RWPE2 (cell line): ENCODE measurements at regions not wholly inside any gene's neighbourhood (a gene's known extent, or its start where the extent isn't known, plus 50 kb on each side); places are given as distances from the start of the nearest gene placed in this dataset.

Experiments
- ATAC-seq: fragments of 200-7000 bp; cut with Tn5 transposase; 3 replicates; pipeline ENCODE4 v1.9.1; 2021; ENCODE audit warnings: low read depth
- DNase-seq: peaks from one replicate; pipeline ENCODE4 v3.0.0-alpha.2; 2020; ENCODE audit warnings: low spot score
- H3K27ac ChIP-seq: fragments of 450-650 bp; 2 replicates; pipeline ENCODE4 v1.5.1; 2017; ENCODE audit warnings: mild to moderate bottlenecking; ENCODE audit not compliant: poor library complexity, severe bottlenecking
- H3K27me3 ChIP-seq: fragments of 250-450 bp; sonication (Bioruptor Pico); 2 replicates; pipeline ENCODE4 v1.5.1; 2021; ENCODE audit warnings: mild to moderate bottlenecking, moderate library complexity; ENCODE audit not compliant: insufficient read depth, poor library complexity, severe bottlenecking
- H3K36me3 ChIP-seq: fragments of 250-450 bp; sonication (Bioruptor Pico); 2 replicates; pipeline ENCODE4 v1.5.1; 2020; ENCODE audit warnings: low read depth, mild to moderate bottlenecking, moderate library complexity
- H3K4me1 ChIP-seq: fragments of 250-450 bp; sonication (Bioruptor Pico); 2 replicates; pipeline ENCODE4 v1.5.1; 2021; ENCODE audit warnings: mild to moderate bottlenecking, moderate library complexity; ENCODE audit not compliant: insufficient read depth, poor library complexity, severe bottlenecking
- H3K4me3 ChIP-seq: fragments of 250-450 bp; sonication (Bioruptor Pico); 2 replicates; pipeline ENCODE4 v1.5.1; 2021; ENCODE audit warnings: mild to moderate bottlenecking, moderate library complexity; ENCODE audit not compliant: severe bottlenecking
- H3K9me3 ChIP-seq: fragments of 250-450 bp; sonication (Bioruptor Pico); 2 replicates; pipeline ENCODE4 v1.5.1; 2021; ENCODE audit warnings: mild to moderate bottlenecking, moderate library complexity; ENCODE audit not compliant: severe bottlenecking
- TF ChIP-seq, protein P1 (sequence below): fragments of 450-650 bp; IDR thresholded peaks from one replicate; pipeline ENCODE4 v1.5.1; 2017; ENCODE audit warnings: mild to moderate bottlenecking, moderate library complexity; ENCODE audit not compliant: poor library complexity, severe bottlenecking

DNA sequence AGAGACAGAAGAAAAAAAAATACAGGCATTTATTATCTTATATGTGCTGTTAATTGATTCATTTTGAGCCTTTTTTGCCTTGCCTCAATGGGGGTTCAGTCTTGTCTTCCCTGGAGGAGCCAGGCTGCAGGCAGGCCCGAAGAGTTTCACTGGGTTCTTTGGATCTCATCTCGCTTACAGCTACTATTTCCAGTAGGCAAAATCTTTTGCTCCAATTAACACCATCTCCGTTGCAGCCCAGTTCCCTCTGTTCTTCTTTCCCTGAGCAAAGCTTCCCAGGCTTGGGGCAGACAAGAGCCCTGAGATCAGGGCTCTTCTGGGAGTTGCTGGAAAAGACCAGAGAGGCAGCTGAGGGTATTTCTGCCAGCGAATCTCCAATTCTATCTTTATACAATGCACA is 168.8 kb upstream of the CELF4 start:
- DNase-seq = no peak
- TF ChIP-seq, protein P1, sequence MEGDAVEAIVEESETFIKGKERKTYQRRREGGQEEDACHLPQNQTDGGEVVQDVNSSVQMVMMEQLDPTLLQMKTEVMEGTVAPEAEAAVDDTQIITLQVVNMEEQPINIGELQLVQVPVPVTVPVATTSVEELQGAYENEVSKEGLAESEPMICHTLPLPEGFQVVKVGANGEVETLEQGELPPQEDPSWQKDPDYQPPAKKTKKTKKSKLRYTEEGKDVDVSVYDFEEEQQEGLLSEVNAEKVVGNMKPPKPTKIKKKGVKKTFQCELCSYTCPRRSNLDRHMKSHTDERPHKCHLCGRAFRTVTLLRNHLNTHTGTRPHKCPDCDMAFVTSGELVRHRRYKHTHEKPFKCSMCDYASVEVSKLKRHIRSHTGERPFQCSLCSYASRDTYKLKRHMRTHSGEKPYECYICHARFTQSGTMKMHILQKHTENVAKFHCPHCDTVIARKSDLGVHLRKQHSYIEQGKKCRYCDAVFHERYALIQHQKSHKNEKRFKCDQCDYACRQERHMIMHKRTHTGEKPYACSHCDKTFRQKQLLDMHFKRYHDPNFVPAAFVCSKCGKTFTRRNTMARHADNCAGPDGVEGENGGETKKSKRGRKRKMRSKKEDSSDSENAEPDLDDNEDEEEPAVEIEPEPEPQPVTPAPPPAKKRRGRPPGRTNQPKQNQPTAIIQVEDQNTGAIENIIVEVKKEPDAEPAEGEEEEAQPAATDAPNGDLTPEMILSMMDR = no peak
- no peaks in the 10 kb centered on the region for H3K4me1 ChIP-seq
- no peaks in the 10 kb centered on the region for H3K27me3 ChIP-seq
- no peak overlapping the region for H3K27ac ChIP-seq
- no peak for ATAC-seq
- no peaks in the 10 kb centered on the region for H3K36me3 ChIP-seq
- no peak overlapping the region for H3K4me3 ChIP-seq
- H3K9me3 ChIP-seq = no peaks in the 10 kb centered on the region

DNA sequence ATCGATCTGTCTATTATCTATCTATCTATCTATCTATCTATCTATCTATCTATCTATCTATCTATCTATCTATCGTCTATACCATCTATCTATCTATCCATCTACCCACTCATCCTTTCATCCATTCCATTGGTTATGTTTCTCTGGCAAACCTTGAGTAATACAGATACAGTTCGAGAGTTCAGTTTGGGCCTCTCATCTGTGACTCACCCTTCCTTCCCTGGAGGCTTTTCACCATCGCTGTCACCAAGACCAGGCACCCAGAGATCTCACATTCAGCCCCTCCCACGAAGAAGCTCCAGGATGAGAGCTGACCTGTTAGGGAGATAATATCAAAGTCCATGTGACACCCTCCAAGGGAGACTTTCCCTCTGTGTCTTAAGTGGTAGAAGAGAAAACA is 164.1 kb upstream of the CELF4 start:
- Histone ChIP-seq H3K36me3 (no peaks in the 10 kb centered on the region), H3K27me3 (no peaks in the 10 kb centered on the region), H3K27ac (no peak overlapping the region), H3K9me3 (no peaks in the 10 kb centered on the region), H3K4me3 (no peak overlapping the region), H3K4me1 (no peaks in the 10 kb centered on the region)
- TF ChIP-seq, protein P1 = no peak
- DNase-seq = no peak
- ATAC-seq = no peak

DNA sequence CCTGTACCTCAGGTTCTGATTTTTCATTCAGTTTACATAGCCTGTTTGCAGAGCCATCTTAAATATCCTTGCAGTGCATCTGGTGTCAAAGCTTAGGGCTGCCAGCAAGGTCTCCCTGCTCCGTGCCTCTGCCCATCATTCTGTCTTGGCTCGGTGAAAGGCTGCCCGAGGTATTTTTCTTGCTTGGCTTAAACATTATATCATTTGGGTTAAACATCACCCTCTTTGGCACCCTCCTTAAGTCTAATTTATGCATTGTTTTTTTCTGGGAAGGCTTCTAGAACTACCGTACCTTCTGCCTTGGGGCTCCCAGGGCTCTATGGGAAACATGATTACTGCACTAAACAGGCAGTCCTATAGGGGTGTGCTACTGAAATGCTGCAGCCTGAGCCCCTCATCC is 158.6 kb upstream of the CELF4 start:
- Histone ChIP-seq H3K9me3 (no peaks in the 10 kb centered on the region), H3K4me3 (no peak overlapping the region), H3K27me3 (no peaks in the 10 kb centered on the region), H3K4me1 (no peaks in the 10 kb centered on the region), H3K36me3 (no peaks in the 10 kb centered on the region), H3K27ac (no peak overlapping the region)
- TF ChIP-seq, protein P1 = no peak
- DNase-seq = no peak
- no peak for ATAC-seq

DNA sequence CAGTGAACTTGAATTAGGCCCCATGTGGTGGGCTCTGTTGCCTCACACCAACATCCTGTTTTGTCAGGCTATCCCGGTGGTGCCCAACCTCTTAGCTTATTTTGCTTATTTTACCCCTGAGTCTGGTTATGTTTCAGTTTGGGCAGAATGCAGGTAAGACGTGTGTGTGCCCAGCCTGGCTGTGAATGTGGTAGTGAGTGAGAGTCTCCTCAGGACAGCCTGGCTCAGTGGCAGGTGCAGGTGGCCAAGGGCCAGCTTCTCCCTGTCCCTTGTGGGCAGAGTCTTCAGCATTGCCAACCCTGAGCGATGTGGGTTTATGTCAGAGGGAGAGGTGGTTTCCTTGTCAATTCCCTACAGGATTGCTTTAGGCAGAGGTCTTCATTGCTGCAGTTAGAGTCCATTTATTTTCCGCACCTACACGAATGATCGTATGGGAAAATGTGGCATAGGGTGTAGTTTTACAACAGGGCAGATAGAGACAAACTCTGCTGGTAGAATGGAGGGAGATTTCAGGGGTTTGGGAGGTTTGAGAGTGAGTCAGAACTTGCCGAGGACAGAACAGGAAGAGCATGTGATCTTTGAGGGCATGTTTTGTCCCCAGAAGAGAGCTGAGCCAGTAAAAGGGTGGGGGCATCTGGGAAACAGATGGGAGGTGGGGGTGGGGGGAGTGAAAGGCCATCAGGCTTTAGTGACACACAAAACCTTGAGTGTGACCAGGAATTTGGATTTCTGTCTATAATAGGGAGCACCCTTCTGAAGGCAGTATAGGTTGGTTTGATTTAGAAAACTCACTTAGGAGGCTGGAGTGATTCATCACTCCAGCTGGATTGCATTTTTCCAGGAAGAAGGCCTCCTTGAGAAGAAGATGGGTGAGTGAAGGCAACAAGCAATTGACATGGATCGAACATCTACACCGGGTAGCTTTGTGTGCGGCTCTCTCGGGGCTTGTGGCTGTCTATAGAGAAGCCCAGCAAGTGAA is 156.2 kb upstream of the CELF4 start:
- ATAC-seq (no peak), DNase-seq (no peak)
- Histone ChIP-seq H3K4me1 (no peaks in the 10 kb centered on the region), H3K36me3 (no peaks in the 10 kb centered on the region), H3K9me3 (no peaks in the 10 kb centered on the region), H3K27ac (no peak overlapping the region), H3K27me3 (no peaks in the 10 kb centered on the region), H3K4me3 (no peak overlapping the region)
- TF ChIP-seq, protein P1 = no peak

DNA sequence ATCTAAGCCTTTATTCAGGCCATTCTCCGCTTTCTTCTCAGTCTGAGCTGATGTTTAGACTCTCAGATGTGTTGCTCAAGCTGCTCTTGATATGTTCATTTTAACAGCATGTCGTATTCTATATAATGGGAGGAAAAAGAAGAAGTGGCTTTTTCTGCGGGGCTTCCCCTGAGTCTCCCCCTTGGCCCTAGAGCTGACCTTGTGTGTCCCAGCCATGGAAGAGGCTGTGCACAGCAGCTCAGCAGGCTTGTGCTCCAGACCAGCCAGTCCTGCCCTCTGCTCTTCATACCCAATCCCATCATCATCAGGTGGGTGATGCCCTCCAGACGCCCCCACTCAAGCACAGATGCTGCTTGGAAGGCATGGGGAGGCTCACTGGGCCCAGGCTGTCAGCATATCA is 155.1 kb upstream of the CELF4 start:
- TF ChIP-seq, protein P1 = no peak
- H3K36me3 ChIP-seq = no peaks in the 10 kb centered on the region
- no peaks in the 10 kb centered on the region for H3K4me1 ChIP-seq
- ATAC-seq (no peak), DNase-seq (no peak)
- no peaks in the 10 kb centered on the region for H3K27me3 ChIP-seq
- H3K9me3 ChIP-seq = no peaks in the 10 kb centered on the region
- H3K4me3 ChIP-seq = no peak overlapping the region
- H3K27ac ChIP-seq = no peak overlapping the region
